HUES6 (cell line): ENCODE measurements at regions not wholly inside any gene's neighbourhood (a gene's known extent, or its start where the extent isn't known, plus 50 kb on each side); places are given as distances from the start of the nearest gene placed in this dataset.

Source experiments
- H3K27ac ChIP-seq: 2 replicates; pipeline ENCODE4 v1.7.0; 2013; ENCODE audit warnings: low read depth, mild to moderate bottlenecking, low read length, inconsistent platforms
- H3K27me3 ChIP-seq: 2 replicates; pipeline ENCODE4 v1.6.1; 2013; ENCODE audit warnings: low read length; ENCODE audit not compliant: control insufficient read depth, insufficient read depth
- H3K36me3 ChIP-seq: 2 replicates; pipeline ENCODE4 v1.6.1; 2013; ENCODE audit warnings: low read length; ENCODE audit not compliant: control insufficient read depth, insufficient read depth
- H3K4me1 ChIP-seq: 2 replicates; pipeline ENCODE4 v1.6.1; 2013; ENCODE audit warnings: low read length; ENCODE audit not compliant: control insufficient read depth, insufficient read depth
- H3K4me3 ChIP-seq: 2 replicates; pipeline ENCODE4 v1.5.1; 2013; ENCODE audit warnings: low read depth, low read length
- H3K9ac ChIP-seq: one replicate; pipeline ENCODE4 v1.6.1; 2013; ENCODE audit warnings: mild to moderate bottlenecking, low read length
- H3K9me3 ChIP-seq: 2 replicates; pipeline ENCODE4 v1.6.1; 2013; ENCODE audit warnings: low read depth, low read length; ENCODE audit not compliant: control insufficient read depth, insufficient read depth

DNA sequence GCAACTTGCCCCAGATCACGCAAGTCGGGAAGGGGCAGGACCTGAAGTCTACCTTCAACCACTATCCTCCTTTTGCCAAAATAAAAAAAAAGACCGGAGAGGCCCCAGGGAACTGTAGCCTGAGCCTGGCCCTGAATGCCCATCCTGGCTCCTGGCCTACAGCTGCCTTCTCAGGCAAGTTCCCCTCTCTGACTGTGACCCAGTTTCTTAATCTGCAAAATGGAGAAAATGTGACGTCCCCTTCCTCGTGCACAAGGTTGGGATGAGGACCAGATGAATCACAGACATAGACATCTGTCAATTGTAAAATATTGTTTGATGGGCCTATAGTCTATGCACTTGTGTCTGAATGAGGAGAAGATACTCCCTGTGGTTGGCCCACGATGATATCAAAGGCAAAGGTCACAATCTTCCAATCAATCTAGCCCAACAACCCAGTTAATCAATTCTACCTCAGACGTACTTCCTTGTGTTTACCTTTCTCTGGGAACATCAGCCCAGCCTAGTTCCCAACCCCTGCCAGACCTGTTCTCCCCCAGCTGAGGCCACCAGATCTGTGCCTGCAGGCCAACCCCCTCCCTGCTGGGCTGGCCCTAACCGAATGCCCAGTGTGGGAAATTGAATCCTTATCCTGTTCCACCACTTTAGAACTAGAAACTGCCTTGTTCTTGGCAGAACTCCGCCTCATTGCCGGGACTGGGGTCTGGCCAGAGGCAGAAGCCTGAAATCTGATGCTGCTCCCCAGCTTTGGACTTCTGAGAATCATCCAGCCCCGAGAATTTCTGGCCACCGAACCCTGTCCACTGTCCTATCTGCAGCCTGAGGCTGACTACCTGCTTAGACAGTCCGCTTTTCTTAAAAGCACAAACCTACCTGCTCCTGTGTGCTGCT is 101.8 kb upstream of the LIPC start:
- peaks cover 14% of the 10 kb centered on the region for H3K9me3 ChIP-seq
- H3K9ac ChIP-seq, result peak overlapping the region; percentile 35
- H3K4me1 ChIP-seq, result peaks cover 37% of the 10 kb centered on the region
- H3K27ac ChIP-seq, result peak overlapping the region; percentile 80; the same call in 1 of the 2 replicates
- H3K4me3 ChIP-seq, result no peak overlapping the region
- no peaks in the 10 kb centered on the region for H3K27me3 ChIP-seq
- no peaks in the 10 kb centered on the region for H3K36me3 ChIP-seq

DNA sequence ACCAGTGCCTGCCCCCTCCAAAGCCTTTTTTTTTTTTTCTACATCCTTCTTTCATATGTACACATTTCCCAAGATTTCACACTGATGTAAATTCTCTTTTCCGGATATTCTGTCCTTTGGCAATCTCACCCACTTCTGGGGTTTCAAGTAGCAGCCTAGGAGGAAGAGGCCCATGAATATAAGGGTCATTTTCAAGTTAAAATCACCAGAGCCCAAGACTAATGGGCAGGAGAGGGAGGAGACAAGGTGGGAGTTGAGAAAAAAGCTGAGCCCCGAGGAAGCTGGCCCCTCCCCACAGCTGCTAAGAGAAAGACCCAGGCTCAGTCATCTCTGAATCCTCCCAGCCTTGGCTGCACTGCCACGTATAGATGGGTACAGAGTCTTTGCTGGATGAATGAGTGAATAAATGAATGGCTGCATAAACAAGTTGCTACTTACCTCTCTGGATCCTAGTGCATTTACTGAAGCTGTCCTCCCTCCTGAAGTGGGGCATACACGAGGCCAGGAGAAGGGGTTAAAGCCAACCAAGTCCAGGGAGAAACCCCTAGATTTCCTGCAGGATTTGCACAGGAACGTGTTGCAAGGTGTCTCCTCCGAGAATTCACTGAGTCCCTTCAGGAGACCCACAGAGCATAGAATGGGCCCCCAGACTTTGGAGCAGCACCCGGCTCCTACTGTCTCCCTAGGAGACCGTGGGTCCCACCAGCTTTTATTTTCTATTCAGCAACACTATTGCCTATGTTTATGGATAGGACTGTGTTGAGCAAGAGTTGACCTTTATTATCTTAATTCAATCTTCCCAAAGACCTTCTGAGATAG is 100.8 kb upstream of the LIPC start:
- H3K27ac ChIP-seq, result peak overlapping the region; percentile 80; the same call in 1 of the 2 replicates
- H3K36me3 ChIP-seq, result no peaks in the 10 kb centered on the region
- H3K4me3 ChIP-seq, result no peak overlapping the region
- peaks cover 37% of the 10 kb centered on the region for H3K4me1 ChIP-seq
- H3K9me3 ChIP-seq, result peaks cover 14% of the 10 kb centered on the region
- peak overlapping the region; percentile 35 for H3K9ac ChIP-seq
- H3K27me3 ChIP-seq, result no peaks in the 10 kb centered on the region

DNA sequence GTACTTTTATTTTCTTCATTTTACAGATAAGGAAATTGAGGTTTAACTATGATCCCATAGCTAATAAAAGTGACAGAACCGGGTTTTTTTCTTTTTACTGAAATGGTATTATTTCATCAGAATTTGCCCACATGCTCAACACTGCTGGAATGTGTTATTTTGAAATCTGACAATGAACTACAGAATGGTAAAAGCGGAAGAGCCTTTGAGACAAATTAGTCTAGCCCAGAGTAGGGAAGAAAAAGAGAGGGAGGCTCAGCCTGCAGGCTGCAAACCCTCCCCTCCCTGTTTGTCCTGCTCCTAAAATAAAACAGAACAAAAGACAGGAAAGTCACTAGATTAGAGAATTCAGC is 100.3 kb upstream of the LIPC start:
- Histone ChIP-seq H3K4me1 (peaks cover 37% of the 10 kb centered on the region), H3K27ac (peak overlapping the region; percentile 80; the same call in 1 of the 2 replicates), H3K36me3 (no peaks in the 10 kb centered on the region), H3K9me3 (peaks cover 14% of the 10 kb centered on the region), H3K4me3 (no peak overlapping the region), H3K27me3 (no peaks in the 10 kb centered on the region), H3K9ac (peak overlapping the region; percentile 50)

DNA sequence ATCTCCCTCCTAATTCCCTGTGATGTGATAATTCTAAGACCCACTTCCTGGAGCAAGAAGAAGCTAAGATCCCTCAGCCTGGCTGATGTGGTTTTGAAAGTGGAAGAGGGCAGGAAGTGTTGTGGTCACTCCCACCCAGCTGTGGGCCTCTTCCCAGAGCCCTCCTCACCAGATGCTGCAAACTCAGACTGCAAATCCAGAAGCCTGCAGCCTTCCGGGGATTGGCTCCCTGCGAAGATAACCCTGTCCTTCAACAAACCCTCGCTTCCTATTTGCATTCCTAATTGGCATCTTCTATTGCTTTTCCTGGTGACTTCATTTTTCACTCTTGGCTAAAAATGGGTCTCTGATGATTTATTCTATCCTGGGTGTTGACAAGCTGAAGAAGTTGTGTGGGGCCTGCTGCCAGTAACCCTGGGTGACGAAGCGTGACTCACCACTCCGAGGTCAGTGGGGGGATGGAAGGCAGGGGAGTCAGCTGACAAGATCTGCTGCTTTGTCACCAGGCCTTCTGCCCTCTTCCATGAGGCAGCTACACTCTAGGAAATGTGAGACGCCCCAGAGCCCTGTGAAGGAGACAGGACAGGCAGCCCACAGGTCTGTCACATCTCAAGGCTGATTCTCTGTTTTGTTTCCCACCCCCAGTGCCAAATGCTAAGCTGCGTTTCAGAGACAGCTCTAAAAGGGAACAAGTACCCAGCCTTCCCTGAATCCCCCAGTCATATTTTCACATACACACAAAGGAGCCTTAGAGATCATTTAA is 99.7 kb upstream of the LIPC start:
- no peaks in the 10 kb centered on the region for H3K27me3 ChIP-seq
- H3K4me3 ChIP-seq, result no peak overlapping the region; the same call in 1 of the 2 replicates
- peak overlapping the region; percentile 80; the same call in 1 of the 2 replicates for H3K27ac ChIP-seq
- peak overlapping the region; percentile 50 for H3K9ac ChIP-seq
- H3K4me1 ChIP-seq, result peaks cover 37% of the 10 kb centered on the region
- H3K36me3 ChIP-seq, result no peaks in the 10 kb centered on the region
- H3K9me3 ChIP-seq, result peaks cover 11% of the 10 kb centered on the region

DNA sequence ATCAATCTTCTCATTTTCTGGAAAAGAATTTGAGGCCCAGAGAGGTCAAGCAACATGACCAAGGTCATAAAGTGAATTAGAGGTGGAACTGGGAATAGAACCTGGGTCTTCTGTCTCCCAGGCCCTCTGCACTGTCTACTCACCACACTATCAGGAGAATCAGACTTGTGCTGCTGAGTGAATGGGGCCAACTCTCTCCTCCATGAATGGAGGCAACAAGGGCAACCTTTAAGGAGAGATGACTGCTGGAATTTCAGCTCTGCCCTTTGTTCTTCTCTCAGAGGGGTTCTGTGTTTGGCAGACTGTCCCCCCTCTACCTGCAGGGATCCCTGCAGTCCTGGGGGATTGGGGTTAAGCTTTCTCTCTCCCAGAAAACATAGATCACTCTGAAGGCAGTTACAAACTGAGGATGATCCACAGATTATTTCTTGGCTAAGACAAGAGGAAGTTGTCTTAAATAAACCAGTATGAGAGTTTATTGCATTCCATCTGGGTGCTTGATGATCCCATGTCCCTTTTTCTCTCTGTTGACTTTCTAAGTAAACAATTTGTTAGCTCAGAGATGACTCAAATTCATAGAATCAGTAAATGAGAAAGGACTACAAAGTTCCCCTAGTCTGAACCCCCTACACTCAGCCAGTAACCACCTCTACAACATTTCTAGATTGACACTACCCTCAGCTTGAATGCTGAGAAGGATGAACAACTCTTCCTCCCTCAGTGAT is 99.0 kb upstream of the LIPC start:
- Histone ChIP-seq H3K4me3 (no peak overlapping the region; the same call in 1 of the 2 replicates), H3K4me1 (peaks cover 37% of the 10 kb centered on the region), H3K27ac (peak overlapping the region; percentile 80; the same call in 1 of the 2 replicates), H3K36me3 (no peaks in the 10 kb centered on the region), H3K9me3 (peaks cover 6% of the 10 kb centered on the region), H3K27me3 (no peaks in the 10 kb centered on the region), H3K9ac (peak overlapping the region; percentile 50)

DNA sequence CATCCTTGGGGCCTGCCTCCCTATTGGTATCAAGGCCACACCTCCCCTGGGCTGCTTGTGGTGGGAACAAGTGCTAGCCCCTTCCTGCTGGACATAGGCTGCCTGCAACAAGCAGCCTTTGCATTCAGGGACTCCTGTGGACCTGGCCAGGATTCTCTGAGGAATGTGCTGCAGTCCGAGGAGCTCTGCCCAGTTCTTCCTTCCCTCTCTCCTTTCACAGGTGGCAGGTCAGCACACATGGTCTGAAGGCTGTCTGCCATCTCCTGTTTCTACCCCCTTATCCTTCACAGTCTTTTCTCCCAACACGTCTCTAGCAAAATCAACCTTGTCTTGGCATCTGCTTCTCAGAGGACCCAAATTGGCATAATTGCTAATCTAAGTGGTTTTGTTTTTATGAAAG is 97.0 kb upstream of the LIPC start:
- peaks cover 4% of the 10 kb centered on the region for H3K9me3 ChIP-seq
- H3K27me3 ChIP-seq, result no peaks in the 10 kb centered on the region
- peaks cover 36% of the 10 kb centered on the region for H3K4me1 ChIP-seq
- no peak overlapping the region for H3K4me3 ChIP-seq
- no peak overlapping the region for H3K27ac ChIP-seq
- H3K36me3 ChIP-seq, result no peaks in the 10 kb centered on the region
- H3K9ac ChIP-seq, result no peak overlapping the region

DNA sequence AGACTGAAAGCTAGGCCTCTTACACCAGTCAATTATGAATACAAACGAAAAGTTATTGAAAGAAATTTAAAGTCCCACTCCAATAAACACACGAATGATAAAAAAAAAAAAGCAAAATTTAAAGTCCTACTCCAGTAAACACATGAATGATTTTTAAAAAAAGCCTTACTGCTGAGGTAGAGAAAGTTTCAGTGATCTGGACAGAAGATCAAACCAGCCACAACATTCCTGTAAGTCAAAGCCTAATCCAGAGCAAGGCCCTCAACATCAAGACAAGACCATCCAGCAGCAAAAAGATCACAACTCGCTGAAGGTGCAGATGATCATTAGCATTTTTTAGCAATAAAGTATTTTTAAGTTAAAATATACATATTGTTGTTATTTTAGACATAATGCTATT is 95.6 kb upstream of the LIPC start:
- Histone ChIP-seq H3K4me3 (no peak overlapping the region), H3K36me3 (no peaks in the 10 kb centered on the region), H3K27me3 (no peaks in the 10 kb centered on the region), H3K9ac (no peak overlapping the region), H3K27ac (no peak overlapping the region), H3K4me1 (peaks cover 22% of the 10 kb centered on the region), H3K9me3 (peaks cover 4% of the 10 kb centered on the region)

DNA sequence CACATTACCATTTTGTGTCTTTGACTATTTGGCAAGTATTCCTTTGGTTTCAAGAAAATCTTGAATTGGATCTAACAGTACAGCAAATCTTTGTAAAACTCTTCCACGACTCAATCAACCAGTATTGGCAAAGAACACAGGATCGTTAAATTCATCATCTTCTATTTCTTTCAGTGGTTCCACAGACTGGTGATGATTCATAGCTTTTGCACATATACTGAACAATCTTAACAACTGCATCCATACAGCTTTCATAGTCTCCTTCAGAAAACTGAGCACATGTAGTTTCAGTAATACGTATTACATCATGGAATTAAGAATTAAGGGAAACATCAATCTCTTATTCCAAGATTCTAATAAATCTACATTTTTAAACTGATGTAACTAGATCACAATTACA is 91.6 kb upstream of the LIPC start:
- Histone ChIP-seq H3K9me3 (no peaks in the 10 kb centered on the region; the same call in 1 of the 2 replicates), H3K27ac (no peak overlapping the region), H3K36me3 (no peaks in the 10 kb centered on the region), H3K4me3 (no peak overlapping the region), H3K27me3 (no peaks in the 10 kb centered on the region), H3K9ac (no peak overlapping the region), H3K4me1 (peaks cover 17% of the 10 kb centered on the region)

DNA sequence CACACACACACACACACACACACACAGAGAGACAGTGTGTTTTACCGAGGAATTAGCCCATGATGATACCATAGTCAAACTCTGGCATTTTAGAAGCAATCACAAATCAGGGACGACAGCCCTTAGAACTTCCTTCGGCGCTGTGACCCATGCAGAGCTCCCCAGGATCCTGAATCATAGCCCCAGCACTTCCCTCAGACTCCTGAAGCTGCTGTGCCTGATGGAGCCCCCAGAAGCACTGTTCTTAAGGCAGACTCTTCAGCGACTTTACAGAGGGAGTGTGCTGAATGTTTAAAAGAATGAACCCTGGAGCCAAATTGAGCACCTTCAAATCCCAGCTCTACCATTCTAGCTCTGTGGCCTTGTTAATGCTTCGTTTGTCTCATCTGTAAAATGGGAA is 89.3 kb upstream of the LIPC start:
- no peaks in the 10 kb centered on the region; the same call in 1 of the 2 replicates for H3K9me3 ChIP-seq
- H3K27ac ChIP-seq, result no peak overlapping the region
- peaks cover 21% of the 10 kb centered on the region for H3K4me1 ChIP-seq
- no peaks in the 10 kb centered on the region for H3K36me3 ChIP-seq
- H3K4me3 ChIP-seq, result no peak overlapping the region
- no peaks in the 10 kb centered on the region for H3K27me3 ChIP-seq
- H3K9ac ChIP-seq, result no peak overlapping the region
